ENCODE measurements at regions not wholly inside any gene's neighbourhood (a gene's known extent, or its start where the extent isn't known, plus 50 kb on each side); places are given as distances from the start of the nearest gene placed in this dataset.

- no peak for DNase-seq (ENCODE audit: low spot score)
Observed at GRCh38 chr22:22097727-22098228, 115.2 kb upstream of the TOP3B start.

- DNase-seq (ENCODE audit: low spot score): no peak
Observed at GRCh38 chr22:22094921-22095320, 112.3 kb upstream of the TOP3B start.

DNA sequence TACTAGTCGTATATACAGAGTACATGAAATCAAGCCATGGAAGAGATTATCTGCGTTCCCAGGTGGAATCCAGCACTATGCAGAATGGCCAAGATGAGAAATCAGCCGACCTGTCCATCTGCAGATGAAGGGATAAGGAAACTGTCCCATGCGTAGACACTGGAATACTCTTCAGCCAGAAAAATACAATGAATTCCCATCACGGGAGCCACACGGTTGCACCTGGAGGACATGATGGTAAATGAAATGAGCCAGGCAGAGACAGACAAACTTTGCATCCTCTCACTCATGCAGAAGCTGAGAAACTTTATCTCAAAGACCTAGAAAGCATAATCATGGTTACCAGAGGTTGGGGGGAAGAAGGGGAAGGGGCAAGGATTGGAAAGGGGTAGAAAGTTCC lies 111.9 kb upstream of the TOP3B start:
- no peak for DNase-seq (ENCODE audit: low spot score)

GRCh38 chr22:22093743-22094142 lies 111.2 kb upstream of the TOP3B start:
- no peak for DNase-seq (ENCODE audit: low spot score)

DNA sequence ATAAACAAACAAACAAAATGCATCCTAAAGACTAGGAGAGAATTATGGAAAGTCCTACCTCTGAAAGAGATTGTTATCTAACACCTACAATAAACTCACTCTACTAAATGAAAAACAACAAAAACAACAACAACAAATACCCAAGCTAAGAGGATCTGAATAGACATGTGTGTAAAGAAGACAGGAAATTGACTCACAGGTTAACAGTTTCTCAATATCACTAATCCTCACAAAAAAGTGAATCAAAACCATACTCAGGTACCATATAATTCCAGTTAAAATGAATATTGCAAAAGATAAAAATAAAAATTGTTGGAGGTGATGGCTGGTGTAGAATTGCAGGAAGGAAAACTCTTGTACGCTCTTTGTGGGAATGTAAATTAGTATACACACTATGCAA lies 110.4 kb upstream of the TOP3B start:
- no peak for DNase-seq (ENCODE audit: low spot score)

DNA sequence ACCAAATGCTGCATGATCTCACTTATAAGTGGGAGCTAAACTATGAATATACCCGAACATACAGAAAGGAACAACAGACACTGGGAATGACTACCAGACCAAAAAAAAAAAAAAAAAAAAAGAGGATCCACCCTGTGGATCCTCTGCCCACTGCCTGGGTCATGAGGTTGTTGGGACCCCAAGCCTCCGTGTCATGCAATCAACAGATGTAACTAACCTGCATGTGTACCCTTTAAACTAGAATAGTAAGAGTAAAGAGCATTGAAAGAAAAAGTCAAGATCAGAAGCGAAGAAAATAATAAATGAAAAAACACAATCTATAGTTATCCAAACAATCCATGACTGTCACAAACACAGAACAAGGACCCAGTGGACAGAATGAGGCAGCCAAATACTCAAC lies 109.5 kb upstream of the TOP3B start:
- no peak for DNase-seq (ENCODE audit: low spot score)

DNA sequence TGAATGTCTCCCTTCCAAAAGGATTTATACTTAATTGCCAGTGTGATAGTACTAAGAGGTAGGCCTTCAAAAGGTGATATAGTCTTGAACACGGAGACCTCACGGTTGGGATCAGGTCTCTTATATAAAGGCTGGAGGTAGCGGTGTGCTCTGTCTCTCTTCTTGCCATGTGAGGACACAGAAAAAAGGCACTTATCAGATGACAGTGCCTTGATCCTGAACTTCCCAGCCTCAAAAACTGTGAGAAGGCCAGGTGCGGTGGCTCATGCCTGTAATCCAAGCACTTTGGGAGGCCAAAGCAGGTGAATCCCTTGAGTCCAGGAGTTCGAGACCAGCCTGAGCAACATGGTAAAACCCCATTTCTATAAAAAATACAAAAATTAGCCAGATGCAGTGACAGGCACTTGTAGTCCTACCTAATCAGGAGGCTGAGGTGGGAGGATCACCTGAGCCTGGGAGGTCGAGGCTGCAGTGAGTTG lies 108.9 kb upstream of the TOP3B start:
- no peak for DNase-seq (ENCODE audit: low spot score)

GRCh38 chr22:22090650-22091399 lies 108.2 kb upstream of the TOP3B start:
- DNase-seq (ENCODE audit: low spot score): no peak

DNA sequence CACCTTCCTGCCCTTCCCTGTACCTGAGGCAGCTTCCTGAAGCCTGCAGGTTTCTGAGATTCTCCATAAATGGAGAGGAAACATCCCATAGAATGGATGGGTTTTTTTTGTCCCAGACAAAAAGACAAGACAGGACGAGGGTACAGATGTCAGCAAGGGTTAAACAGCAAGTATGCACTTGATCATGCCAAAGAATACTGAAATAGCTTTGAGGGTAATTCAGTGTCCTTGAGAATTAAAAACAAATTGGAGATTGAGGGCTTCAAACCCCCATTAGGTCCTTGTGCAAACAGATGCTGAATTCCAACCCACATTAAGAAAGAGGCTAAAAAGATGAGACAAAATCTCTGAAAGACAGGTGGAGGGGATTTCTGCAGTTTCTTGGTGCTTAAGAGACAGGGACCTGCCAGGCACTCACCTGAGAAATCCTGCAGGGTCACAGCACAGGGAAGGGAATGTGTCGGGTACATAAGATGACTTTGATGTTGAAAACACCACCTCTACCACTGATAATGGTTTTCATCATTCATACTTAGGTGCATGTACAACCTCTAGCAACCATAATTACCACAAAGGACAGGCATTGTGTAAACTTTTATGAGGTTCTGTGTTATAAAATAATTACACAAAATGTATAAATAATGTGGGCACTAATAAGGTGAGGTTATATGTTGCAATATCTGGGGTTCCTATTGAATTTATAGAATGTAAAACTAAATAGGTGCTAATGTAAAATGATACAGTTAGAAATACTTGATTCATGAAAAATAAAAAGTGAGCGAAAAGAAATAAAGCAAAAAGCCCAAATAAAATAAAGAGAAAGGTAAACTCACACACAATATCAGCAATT lies 107.1 kb upstream of the TOP3B start:
- DNase-seq (ENCODE audit: low spot score): no peak

DNA sequence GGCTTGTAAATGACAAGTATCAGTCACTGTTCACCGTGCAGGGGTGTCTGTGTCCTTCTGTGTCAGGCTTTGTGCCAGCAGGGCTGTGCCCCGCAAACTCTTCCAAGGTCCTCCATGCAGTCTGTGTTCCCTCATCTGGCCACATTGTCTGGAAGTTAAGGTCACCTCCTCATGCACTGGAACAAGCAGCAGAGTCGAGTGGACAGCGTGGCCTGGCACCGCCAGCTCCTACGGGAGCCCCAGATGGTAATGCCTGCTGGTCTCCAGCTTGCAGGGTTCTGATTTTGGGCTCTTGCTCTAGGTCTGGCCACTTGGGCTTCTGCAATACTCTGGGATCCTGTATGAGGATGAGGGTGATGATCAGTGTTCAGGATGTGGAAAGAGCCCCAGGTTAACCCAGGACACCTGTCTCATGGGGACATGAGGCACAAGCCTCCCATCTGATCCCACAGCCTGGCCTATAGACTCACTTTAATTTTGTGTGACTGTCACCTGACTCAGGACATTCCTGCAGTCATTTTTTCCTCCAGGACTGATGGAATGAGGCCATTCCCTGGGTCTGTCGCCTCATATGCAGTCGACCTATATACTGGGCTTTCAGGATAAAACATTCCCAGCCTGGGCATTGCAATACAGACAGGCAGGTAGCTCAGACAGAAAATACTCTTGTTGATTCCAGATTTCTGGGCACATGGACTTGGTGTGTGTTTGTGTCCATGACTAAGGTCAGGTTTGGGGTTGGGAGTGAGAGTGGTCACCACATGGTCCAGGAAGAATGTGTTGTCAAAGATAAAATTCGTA lies 106.3 kb upstream of the TOP3B start:
- DNase-seq (ENCODE audit: low spot score): no peak

DNA sequence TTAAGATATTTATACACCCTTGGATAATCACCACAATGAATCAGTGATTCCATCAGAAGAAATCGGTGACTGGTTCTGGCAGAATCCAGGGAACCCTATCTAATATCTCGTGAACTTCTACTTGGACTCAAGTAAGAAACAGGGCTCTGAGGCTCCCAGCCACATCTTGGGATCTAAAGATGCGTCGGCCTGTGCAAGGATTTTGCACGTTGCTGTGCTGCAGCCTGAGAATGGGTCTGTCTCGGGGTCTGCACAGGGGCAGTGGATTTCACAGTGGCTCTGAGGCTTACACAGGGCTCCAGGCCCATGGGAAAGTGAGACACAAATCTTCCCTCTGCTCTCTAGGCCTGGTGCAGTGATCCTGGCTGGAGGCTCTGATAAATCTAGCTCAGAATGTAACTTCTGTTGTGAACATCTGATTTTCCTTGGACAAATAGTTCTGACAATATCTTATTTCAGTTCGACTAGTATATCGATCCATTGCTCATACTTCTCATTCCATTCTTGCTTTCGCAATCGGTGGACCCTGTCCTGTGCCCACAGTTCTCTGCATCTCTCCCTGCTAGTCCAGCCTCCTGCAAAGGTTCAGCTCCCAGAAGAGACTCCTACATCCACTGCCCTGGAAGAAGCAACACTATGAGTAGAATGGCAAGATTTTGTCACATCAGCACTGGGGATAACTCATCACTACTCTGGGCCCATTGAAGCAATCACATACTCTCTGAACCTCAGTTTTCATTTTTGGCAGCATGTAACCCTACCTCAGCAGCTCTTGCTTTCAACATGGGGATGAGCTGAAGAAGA lies 105.5 kb upstream of the TOP3B start:
- DNase-seq (ENCODE audit: low spot score): no peak

DNA sequence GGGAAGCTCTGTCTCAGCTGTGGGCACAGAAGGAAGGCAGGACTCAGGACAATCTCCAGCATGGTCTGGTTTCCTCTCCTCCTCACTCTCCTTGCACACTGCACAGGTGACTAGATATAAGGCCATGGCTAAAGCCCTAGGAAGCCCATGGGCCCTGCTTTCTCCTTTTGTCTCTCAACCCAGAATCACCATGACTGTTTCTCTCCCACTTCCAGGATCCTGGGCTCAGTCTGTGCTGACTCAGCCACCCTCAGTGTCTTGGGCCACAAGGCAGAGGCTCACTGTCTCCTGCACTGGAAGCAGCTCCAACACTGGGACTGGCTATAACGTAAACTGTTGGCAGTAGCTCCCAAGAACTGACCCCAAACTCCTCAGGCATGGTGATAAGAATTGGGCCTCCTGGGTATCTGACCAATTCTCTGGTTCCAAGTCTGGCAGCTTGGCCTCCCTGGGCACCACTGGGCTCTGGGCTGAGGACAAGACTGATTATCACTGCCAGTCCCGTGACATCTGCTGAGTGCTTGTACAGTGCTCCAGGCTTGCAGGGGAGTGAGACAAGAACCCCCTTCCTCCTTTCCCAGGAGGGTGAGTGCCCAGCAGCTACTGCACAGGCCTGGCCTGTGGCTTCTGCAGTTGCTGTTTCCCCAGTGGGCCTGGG lies 104.0 kb upstream of the TOP3B start:
- no peak for DNase-seq (ENCODE audit: low spot score)

GRCh38 chr22:22085702-22086500 lies 103.3 kb upstream of the TOP3B start:
- DNase-seq (ENCODE audit: low spot score): no peak

DNA sequence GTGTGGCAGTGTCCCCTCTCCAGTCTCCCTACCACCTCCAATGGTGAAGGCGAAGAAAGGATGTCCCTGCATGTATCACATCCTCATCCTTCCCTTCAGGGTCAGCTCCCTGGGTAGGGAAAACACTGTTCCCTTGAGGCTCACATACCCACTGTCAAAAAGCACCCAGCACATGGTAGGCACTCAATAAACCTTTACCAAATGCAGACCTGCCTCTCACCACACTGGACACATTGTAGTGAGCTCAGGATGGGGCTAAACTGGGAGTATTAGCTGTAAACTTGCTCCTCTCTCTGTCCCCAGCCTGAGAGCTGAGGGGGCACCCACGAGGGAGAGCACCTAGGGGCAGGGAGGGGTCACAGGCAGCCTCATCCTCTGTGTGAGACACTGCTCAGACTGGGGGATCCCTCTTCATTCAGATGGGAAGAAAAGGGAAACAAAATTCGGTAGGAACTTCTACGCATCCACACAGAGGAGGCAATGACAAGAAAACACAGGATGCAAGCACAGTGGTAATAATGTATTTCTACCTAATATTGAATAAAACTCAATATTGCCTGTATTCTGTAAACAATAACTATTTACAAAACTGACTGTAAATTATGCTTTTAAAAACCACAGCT lies 101.6 kb upstream of the TOP3B start:
- DNase-seq (ENCODE audit: low spot score): no peak

DNA sequence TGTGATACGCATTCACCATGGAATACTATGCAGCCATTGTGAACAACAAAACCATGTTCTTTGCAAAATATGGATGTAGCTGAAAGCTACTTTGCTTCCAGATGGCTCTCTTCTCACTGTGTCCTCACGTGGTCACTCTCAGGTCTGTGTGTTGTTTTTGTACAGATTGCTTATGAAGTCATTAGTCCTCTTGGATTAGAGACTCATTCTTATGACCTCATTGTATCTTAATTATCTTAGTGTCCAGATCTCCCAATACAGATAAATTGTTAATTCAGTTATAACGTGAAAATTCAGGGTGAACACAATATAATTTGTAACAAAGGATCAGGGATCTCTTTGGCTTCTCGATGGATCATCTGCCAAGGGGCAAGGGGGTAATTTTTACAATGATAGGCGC lies 100.4 kb upstream of the TOP3B start:
- no peak for DNase-seq (ENCODE audit: low spot score)

- no peak for DNase-seq (ENCODE audit: low spot score)
Observed at GRCh38 chr22:22082229-22082835, 99.7 kb upstream of the TOP3B start.

GRCh38 chr22:22080270-22080669 lies 97.7 kb upstream of the TOP3B start:
- DNase-seq (ENCODE audit: low spot score): no peak

- no peak for DNase-seq (ENCODE audit: low spot score)
Observed at GRCh38 chr22:22079404-22080148, 97.0 kb upstream of the TOP3B start.

Data from SK-N-DZ (cell line).